ENCODE measurements at regions not wholly inside any gene's neighbourhood (a gene's known extent, or its start where the extent isn't known, plus 50 kb on each side); places are given as distances from the start of the nearest gene placed in this dataset.

- no peak for DNase-seq
Observed at GRCh38 chr16:85315866-85316265, 203.6 kb upstream of the CIBAR2 start.

- DNase-seq = no peak
Observed at GRCh38 chr16:85316321-85316919, 204.1 kb upstream of the CIBAR2 start.

- DNase-seq = no peak
Observed at GRCh38 chr16:85316944-85317343, 204.7 kb upstream of the CIBAR2 start.

GRCh38 chr16:85317704-85318103 lies 205.4 kb upstream of the CIBAR2 start:
- DNase-seq = no peak

- DNase-seq = no peak
Observed at GRCh38 chr16:85319208-85319983, 207.1 kb upstream of the CIBAR2 start.

GRCh38 chr16:85319984-85320440 lies 207.7 kb upstream of the CIBAR2 start:
- DNase-seq = no peak

GRCh38 chr16:85320677-85321385 lies 208.6 kb upstream of the CIBAR2 start:
- no peak for DNase-seq

- DNase-seq = peak; percentile 93
Observed at GRCh38 chr16:85321509-85322271, 209.4 kb upstream of the CIBAR2 start.

- no peak for DNase-seq
Observed at GRCh38 chr16:85323230-85323960, 211.1 kb upstream of the CIBAR2 start.

- DNase-seq = no peak
Observed at GRCh38 chr16:85323961-85324253, 211.6 kb upstream of the CIBAR2 start.

- no peak for DNase-seq
Observed at GRCh38 chr16:85324488-85324887, 212.2 kb upstream of the CIBAR2 start.

- no peak for DNase-seq
Observed at GRCh38 chr16:85326113-85326793, 214.0 kb upstream of the CIBAR2 start.

- DNase-seq = no peak
Observed at GRCh38 chr16:85326794-85327181, 214.5 kb upstream of the CIBAR2 start.

GRCh38 chr16:85327731-85328675 lies 215.7 kb upstream of the CIBAR2 start:
- peak; percentile 73 for DNase-seq

GRCh38 chr16:85328676-85329058 lies 216.4 kb upstream of the CIBAR2 start:
- no peak for DNase-seq

GRCh38 chr16:85329059-85329812 lies 217.0 kb upstream of the CIBAR2 start:
- no peak for DNase-seq

GRCh38 chr16:85330006-85330693 lies 217.9 kb upstream of the CIBAR2 start:
- peak; percentile 42 for DNase-seq

GRCh38 chr16:85330694-85331188 lies 218.5 kb upstream of the CIBAR2 start:
- DNase-seq = peak; percentile 67

- DNase-seq = no peak
Observed at GRCh38 chr16:85331688-85332087, 219.4 kb upstream of the CIBAR2 start.

All from left hindlimb (tissue), 1 donor.